ENCODE measurements at regions not wholly inside any gene's neighbourhood (a gene's known extent, or its start where the extent isn't known, plus 50 kb on each side); places are given as distances from the start of the nearest gene placed in this dataset.

DNA sequence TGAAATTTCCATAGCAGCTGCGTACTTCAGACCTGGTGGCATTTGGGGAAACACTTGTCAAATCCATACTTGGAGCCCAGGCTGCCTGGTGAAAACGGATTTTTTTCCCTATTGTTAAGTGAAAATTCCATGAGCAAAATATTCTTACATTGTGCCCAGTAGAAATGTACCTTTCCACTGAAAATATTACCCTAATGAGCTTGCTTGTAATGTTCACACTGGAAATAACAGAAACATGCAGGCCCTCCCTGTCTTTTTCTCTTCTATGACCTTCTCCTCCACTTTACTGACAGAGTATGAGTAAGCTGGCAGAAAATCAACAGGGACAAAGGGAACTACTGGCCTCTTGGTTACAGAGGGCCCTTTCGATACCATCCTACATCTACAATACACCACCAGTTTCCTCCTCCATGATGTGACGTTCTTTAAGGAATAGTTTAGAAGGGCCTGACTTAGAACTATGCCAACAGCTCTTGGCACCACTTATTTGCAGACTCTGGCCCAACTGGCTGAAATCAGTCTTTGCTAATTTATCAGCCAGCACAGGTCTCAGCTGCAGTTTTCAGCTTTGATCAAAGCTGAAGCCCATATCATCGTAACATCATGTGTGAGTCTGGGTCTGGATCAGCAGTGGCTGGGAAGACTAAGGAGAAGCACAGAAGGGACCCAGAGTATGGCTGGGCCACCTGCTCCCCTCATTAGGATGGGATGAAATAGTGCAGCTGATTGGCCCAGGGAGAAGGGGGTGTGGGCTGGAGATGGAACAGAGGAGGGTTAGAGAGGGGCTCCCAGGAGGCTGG, 272.2 kb upstream of the ID2 start:
- no peaks in the 10 kb centered on the region for H3K27me3 ChIP-seq (replicated peaks; ENCODE audit: control insufficient read depth, insufficient read depth, low read length)
- H3K4me3 ChIP-seq (ENCODE audit: low read depth, low read length), result no peak overlapping the region
- no peaks in the 10 kb centered on the region for H3K36me3 ChIP-seq (ENCODE audit: control insufficient read depth, insufficient read depth, low read length)
- BruUV-seq (replicated peaks), result no TSS peak
- POLR2A ChIA-PET, result no interaction called here
- H3K4me1 ChIP-seq, result peaks cover 33% of the 10 kb centered on the region
- H3K4me3 Mint-ChIP-seq (ENCODE audit: unreplicated experiment), result no peak overlapping the region
- H3K9me3 ChIP-seq, result no peaks in the 10 kb centered on the region
- intact Hi-C loops (cut with micrococcal nuclease; ENCODE audit: unreplicated experiment), result loop anchor here (5.0 kb wide), 3 partner anchors 48 to 217 kb away; no protein-coding TSS in a partner anchor
- peaks cover 37% of the 10 kb centered on the region for H3K4me1 Mint-ChIP-seq (ENCODE audit: low read depth, unreplicated experiment)
- TF ChIP-seq, protein P1, sequence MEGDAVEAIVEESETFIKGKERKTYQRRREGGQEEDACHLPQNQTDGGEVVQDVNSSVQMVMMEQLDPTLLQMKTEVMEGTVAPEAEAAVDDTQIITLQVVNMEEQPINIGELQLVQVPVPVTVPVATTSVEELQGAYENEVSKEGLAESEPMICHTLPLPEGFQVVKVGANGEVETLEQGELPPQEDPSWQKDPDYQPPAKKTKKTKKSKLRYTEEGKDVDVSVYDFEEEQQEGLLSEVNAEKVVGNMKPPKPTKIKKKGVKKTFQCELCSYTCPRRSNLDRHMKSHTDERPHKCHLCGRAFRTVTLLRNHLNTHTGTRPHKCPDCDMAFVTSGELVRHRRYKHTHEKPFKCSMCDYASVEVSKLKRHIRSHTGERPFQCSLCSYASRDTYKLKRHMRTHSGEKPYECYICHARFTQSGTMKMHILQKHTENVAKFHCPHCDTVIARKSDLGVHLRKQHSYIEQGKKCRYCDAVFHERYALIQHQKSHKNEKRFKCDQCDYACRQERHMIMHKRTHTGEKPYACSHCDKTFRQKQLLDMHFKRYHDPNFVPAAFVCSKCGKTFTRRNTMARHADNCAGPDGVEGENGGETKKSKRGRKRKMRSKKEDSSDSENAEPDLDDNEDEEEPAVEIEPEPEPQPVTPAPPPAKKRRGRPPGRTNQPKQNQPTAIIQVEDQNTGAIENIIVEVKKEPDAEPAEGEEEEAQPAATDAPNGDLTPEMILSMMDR (IDR thresholded peaks at IDR 0.05; ENCODE audit: insufficient read depth in 1 of 2, low read depth in 1 of 2, low read length in 1 of 2, severe bottlenecking in 1 of 2, unreplicated experiment in 1 of 2), result no peak
- no peaks in the 10 kb centered on the region for H3K36me3 Mint-ChIP-seq (ENCODE audit: insufficient read depth, unreplicated experiment)
- H3K9me3 Mint-ChIP-seq (ENCODE audit: unreplicated experiment), result no peaks in the 10 kb centered on the region
- no peak overlapping the region for H3K27ac Mint-ChIP-seq (ENCODE audit: unreplicated experiment)
- CTCF ChIA-PET, result no interaction called here
- no peaks in the 10 kb centered on the region for H3K27me3 Mint-ChIP-seq (ENCODE audit: insufficient read depth, unreplicated experiment)
- no peak for DNase-seq

DNA sequence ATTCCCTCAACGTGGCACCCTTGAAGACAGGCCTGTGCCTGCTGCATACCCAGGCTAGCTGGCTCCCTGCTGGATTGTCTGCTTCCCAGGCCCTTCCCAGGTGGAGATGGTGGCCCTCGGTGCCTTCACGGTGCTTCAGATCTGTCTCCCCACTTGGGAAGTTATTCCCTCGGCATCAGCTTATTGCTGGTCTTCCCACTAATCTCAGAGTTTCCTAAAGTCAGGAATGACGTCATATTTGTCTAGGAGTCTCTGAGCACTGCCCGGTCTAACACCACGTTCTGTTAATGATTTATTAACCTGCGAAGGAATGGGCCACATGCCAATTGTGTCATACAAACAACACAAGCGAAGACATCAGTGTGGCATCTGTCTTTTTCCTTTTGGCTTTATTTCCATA, 269.8 kb upstream of the ID2 start:
- BruUV-seq (replicated peaks), result no TSS peak
- no peaks in the 10 kb centered on the region for H3K9me3 Mint-ChIP-seq (ENCODE audit: unreplicated experiment)
- Histone ChIP-seq H3K4me1 (peaks cover 37% of the 10 kb centered on the region), H3K27me3 (replicated peaks; ENCODE audit: control insufficient read depth, insufficient read depth, low read length) (no peaks in the 10 kb centered on the region), H3K4me3 (ENCODE audit: low read depth, low read length) (no peak overlapping the region), H3K36me3 (ENCODE audit: control insufficient read depth, insufficient read depth, low read length) (peaks cover 1% of the 10 kb centered on the region; the same call in 1 of the 2 replicates), H3K9me3 (no peaks in the 10 kb centered on the region)
- intact Hi-C loops (cut with micrococcal nuclease; ENCODE audit: unreplicated experiment), result loop anchor here (1.0 to 5.0 kb wide), 5 partner anchors 8 to 269 kb away; no protein-coding TSS in a partner anchor
- H3K27me3 Mint-ChIP-seq (ENCODE audit: insufficient read depth, unreplicated experiment), result no peaks in the 10 kb centered on the region
- ChIA-PET CTCF (no interaction called here), POLR2A (no interaction called here)
- peak overlapping the region; percentile 79 for H3K27ac Mint-ChIP-seq (ENCODE audit: unreplicated experiment)
- TF ChIP-seq, protein P1 (IDR thresholded peaks at IDR 0.05; ENCODE audit: insufficient read depth in 1 of 2, low read depth in 1 of 2, low read length in 1 of 2, severe bottlenecking in 1 of 2, unreplicated experiment in 1 of 2), result no peak
- peaks cover 27% of the 10 kb centered on the region for H3K4me1 Mint-ChIP-seq (ENCODE audit: low read depth, unreplicated experiment)
- DNase-seq, result peak; percentile 70 to 78
- no peaks in the 10 kb centered on the region for H3K36me3 Mint-ChIP-seq (ENCODE audit: insufficient read depth, unreplicated experiment)
- H3K4me3 Mint-ChIP-seq (ENCODE audit: unreplicated experiment), result peak overlapping the region; percentile 30

GRCh38 chr2:8412586-8412985, 269.3 kb upstream of the ID2 start:
- CTCF ChIA-PET, result no interaction called here
- intact Hi-C loops (cut with micrococcal nuclease; ENCODE audit: unreplicated experiment), result loop anchor here (1.0 to 5.0 kb wide), 5 partner anchors 8 to 268 kb away; no protein-coding TSS in a partner anchor
- Histone ChIP-seq H3K4me1 (peaks cover 37% of the 10 kb centered on the region), H3K9me3 (no peaks in the 10 kb centered on the region), H3K27me3 (replicated peaks; ENCODE audit: control insufficient read depth, insufficient read depth, low read length) (no peaks in the 10 kb centered on the region), H3K4me3 (ENCODE audit: low read depth, low read length) (no peak overlapping the region), H3K36me3 (ENCODE audit: control insufficient read depth, insufficient read depth, low read length) (peaks cover 1% of the 10 kb centered on the region; the same call in 1 of the 2 replicates)
- H3K4me3 Mint-ChIP-seq (ENCODE audit: unreplicated experiment), result peak overlapping the region; percentile 30
- peaks cover 27% of the 10 kb centered on the region for H3K4me1 Mint-ChIP-seq (ENCODE audit: low read depth, unreplicated experiment)
- peak in 1 of 2 experiments; percentile 23 for DNase-seq
- no peaks in the 10 kb centered on the region for H3K9me3 Mint-ChIP-seq (ENCODE audit: unreplicated experiment)
- no peaks in the 10 kb centered on the region for H3K27me3 Mint-ChIP-seq (ENCODE audit: insufficient read depth, unreplicated experiment)
- H3K36me3 Mint-ChIP-seq (ENCODE audit: insufficient read depth, unreplicated experiment), result no peaks in the 10 kb centered on the region
- TF ChIP-seq, protein P1 (IDR thresholded peaks at IDR 0.05; ENCODE audit: insufficient read depth in 1 of 2, low read depth in 1 of 2, low read length in 1 of 2, severe bottlenecking in 1 of 2, unreplicated experiment in 1 of 2), result no peak
- POLR2A ChIA-PET, result no interaction called here
- H3K27ac Mint-ChIP-seq (ENCODE audit: unreplicated experiment), result peak overlapping the region; percentile 79
- BruUV-seq (replicated peaks), result TSS peak; percentile 83

Data from Caco-2 (cell line).